GM23248 (cell line): ENCODE measurements at regions not wholly inside any gene's neighbourhood (a gene's known extent, or its start where the extent isn't known, plus 50 kb on each side); places are given as distances from the start of the nearest gene placed in this dataset.

Experiments
- DNase-seq: peaks from one replicate; pipeline ENCODE4 v3.0.0-alpha.2; 2015
- H2AFZ ChIP-seq: fragments of 200-600 bp; sonication (generic); 2 replicates; pipeline ENCODE4 v1.6.1; 2016; ENCODE audit warnings: antibody characterized with exemption
- H3F3A ChIP-seq: fragments of 200-600 bp; sonication (generic); 2 replicates; pipeline ENCODE4 v1.6.1; 2016; ENCODE audit warnings: mild to moderate bottlenecking, antibody characterized with exemption, mixed run types; ENCODE audit not compliant: insufficient read depth
- H3K27ac ChIP-seq: fragments of 200-600 bp; sonication (generic); 2 replicates; pipeline ENCODE4 v1.5.1; 2016; ENCODE audit warnings: mild to moderate bottlenecking
- H3K27me3 ChIP-seq: fragments of 200-600 bp; sonication (generic); replicated peaks from 2 replicates; pipeline ENCODE4 v1.6.1; 2016; ENCODE audit warnings: mild to moderate bottlenecking; ENCODE audit not compliant: insufficient read depth
- H3K36me3 ChIP-seq: fragments of 200-600 bp; sonication (generic); 2 replicates; pipeline ENCODE4 v1.6.1; 2016; ENCODE audit warnings: low read depth, mild to moderate bottlenecking
- H3K4me1 ChIP-seq: fragments of 200-600 bp; sonication (generic); 2 replicates; pipeline ENCODE4 v1.6.1; 2016; ENCODE audit warnings: mild to moderate bottlenecking; ENCODE audit not compliant: insufficient read depth
- H3K4me2 ChIP-seq: fragments of 200-600 bp; sonication (generic); one replicate; pipeline ENCODE4 v1.6.1; 2016; ENCODE audit warnings: mild to moderate bottlenecking; ENCODE audit not compliant: unreplicated experiment
- H3K4me3 ChIP-seq: fragments of 200-600 bp; sonication (generic); 2 replicates; pipeline ENCODE4 v1.5.1; 2016; ENCODE audit warnings: mild to moderate bottlenecking
- H3K79me2 ChIP-seq: fragments of 200-600 bp; sonication (generic); 2 replicates; pipeline ENCODE4 v1.6.1; 2016; ENCODE audit warnings: mild to moderate bottlenecking; ENCODE audit not compliant: insufficient read depth
- H3K9ac ChIP-seq: fragments of 200-600 bp; sonication (generic); 2 replicates; pipeline ENCODE4 v1.6.1; 2016; ENCODE audit warnings: mild to moderate bottlenecking
- H3K9me2 ChIP-seq: fragments of 200-600 bp; sonication (generic); 2 replicates; pipeline ENCODE4 v1.6.1; 2016; ENCODE audit warnings: mixed run types, mild to moderate bottlenecking, moderate library complexity; ENCODE audit not compliant: insufficient read depth
- H3K9me3 ChIP-seq: fragments of 200-600 bp; sonication (generic); one replicate; pipeline ENCODE4 v1.6.1; 2017; ENCODE audit warnings: low read depth
- H4K20me1 ChIP-seq: fragments of 200-600 bp; sonication (generic); 2 replicates; pipeline ENCODE4 v1.6.0; 2016; ENCODE audit not compliant: insufficient read depth
- EZH2 ChIP-seq: fragments of 200-600 bp; sonication (generic); IDR thresholded peaks from 2 replicates; pipeline ENCODE4 v1.6.1; 2018; ENCODE audit warnings: antibody characterized with exemption, mild to moderate bottlenecking; ENCODE audit not compliant: insufficient read depth, poor library complexity, severe bottlenecking
- EZH2phosphoT487 ChIP-seq: fragments of 200-600 bp; sonication (generic); IDR thresholded peaks from 2 replicates; pipeline ENCODE4 v1.6.1; 2018; ENCODE audit warnings: antibody characterized with exemption, moderate library complexity, mild to moderate bottlenecking, low read depth; ENCODE audit not compliant: insufficient read depth
- WGBS, 2 experiments: methylation state at CpG; one replicate each; pipeline ENCODE4 v1.1.6; 2015 to 2017; ENCODE audit warnings: low lambda C conversion rate in 2 of 2, low coverage in 1 of 2; ENCODE audit errors: missing lambda C conversion rate in 2 of 2; 5-methylcytosine and 5-hydroxymethylcytosine counted together
- in situ Hi-C: fragments of 300-500 bp; cut with MboI; formaldehyde crosslinking; loops from 2 replicates; pipeline ENCODE4 v1.15.0; 2020

DNA sequence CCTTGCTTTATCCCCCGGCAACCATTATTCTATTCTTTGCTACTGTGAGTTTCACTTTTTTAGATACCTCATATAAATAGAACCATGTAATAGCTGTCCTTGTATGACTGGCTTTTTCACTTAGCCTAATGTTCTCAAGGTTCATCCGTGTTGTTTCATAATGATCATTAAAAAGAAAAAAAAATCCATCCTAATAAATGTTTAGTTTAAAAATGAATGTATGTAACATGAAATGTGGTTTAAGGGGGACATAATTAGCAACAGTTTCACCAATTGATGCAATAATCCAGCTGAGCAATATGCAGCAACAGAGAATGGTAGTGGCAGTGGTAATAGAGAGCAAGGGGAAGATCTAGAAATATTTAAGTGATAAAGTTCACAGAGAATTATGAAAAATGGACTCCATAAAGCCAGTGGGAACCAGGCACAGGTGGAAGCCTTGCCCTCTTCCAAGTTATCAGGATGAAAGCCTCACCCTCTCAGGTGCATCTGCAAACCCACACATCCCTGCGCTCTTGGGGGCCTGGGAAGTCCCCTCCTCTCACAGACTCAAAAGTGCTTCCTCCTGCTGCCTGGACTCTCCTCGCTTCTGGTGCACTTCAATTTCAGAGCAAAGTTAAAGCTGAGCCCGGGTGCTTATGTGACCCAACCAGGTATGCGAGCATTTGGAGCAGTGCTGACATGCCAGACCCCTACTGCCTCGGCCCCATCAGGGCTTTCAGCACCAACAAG, 1403.3 kb upstream of the SLC39A10 start:
- H3F3A ChIP-seq, result no peaks in the 10 kb centered on the region
- in situ Hi-C loops, result no loop called here
- H4K20me1 ChIP-seq, result no peaks in the 10 kb centered on the region
- no peak overlapping the region for H3K9ac ChIP-seq
- no peaks in the 10 kb centered on the region for H3K4me1 ChIP-seq
- no peaks in the 10 kb centered on the region for H3K27me3 ChIP-seq
- H3K4me3 ChIP-seq, result no peak overlapping the region
- no peak for TF ChIP-seq EZH2phosphoT487
- no peak for TF ChIP-seq EZH2
- no peaks in the 10 kb centered on the region for H3K79me2 ChIP-seq
- H3K4me2 ChIP-seq, result no peak overlapping the region
- no peaks in the 10 kb centered on the region for H3K9me3 ChIP-seq
- 17 to 19% methylated on average over 7 of the region's 7 CpGs for whole genome bisulfite sequencing, 2 experiments
- H3K36me3 ChIP-seq, result no peaks in the 10 kb centered on the region
- no peaks in the 10 kb centered on the region for H3K9me2 ChIP-seq
- no peak for DNase-seq
- H3K27ac ChIP-seq, result no peak overlapping the region
- no peak overlapping the region for H2AFZ ChIP-seq

DNA sequence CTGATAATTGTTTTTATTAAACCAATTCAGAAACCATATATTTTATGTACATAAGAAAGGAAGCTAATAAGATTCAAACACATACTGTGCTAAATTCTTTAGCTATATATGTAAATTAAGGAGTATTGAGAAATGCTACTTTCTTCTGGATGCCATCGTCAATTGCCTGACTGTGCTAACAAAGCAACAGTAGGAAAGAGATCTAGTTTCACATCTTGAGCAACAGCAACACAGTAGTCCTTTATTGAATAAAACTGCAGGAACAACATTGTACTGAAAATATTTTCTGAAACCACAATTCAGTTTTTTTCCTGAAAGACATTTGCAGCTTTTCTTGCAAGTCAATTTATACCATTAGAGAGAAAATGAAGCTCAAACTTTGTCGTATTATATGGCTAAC, 1404.9 kb upstream of the SLC39A10 start:
- H3K9me3 ChIP-seq, result no peaks in the 10 kb centered on the region
- no peak overlapping the region for H2AFZ ChIP-seq
- H3K9me2 ChIP-seq, result no peaks in the 10 kb centered on the region; the same call in 1 of the 2 replicates
- no peaks in the 10 kb centered on the region for H3F3A ChIP-seq
- H3K9ac ChIP-seq, result no peak overlapping the region
- no peaks in the 10 kb centered on the region for H3K36me3 ChIP-seq
- TF ChIP-seq EZH2phosphoT487 (no peak), EZH2 (no peak)
- DNase-seq, result no peak
- no peak overlapping the region for H3K4me2 ChIP-seq
- no peaks in the 10 kb centered on the region for H3K4me1 ChIP-seq
- no peak overlapping the region for H3K27ac ChIP-seq
- H3K4me3 ChIP-seq, result no peak overlapping the region
- in situ Hi-C loops, result no loop called here
- no peaks in the 10 kb centered on the region for H3K27me3 ChIP-seq
- no peaks in the 10 kb centered on the region for H4K20me1 ChIP-seq
- H3K79me2 ChIP-seq, result no peaks in the 10 kb centered on the region
- WGBS, 2 experiments, result 29 to 34% methylated on average over 2 of the region's 2 CpGs

DNA sequence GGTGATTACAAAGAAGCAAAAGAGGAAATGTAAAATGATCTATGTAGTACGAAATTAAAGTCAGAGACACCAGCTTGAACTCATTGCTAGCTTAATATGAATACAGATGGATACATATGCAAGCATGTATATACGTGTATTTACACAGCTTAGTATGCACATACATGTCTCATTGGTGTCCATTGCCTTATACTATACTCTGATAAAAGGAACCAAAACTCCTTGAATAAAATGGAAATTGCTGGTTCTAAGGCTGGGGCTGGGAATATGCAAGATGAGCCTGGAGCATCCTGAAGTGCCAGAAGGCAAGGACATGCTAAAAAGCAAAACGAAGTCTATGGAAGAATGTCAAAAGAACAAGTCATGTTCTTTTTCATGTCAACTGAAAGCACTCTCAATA, 1424.4 kb upstream of the SLC39A10 start:
- no peak overlapping the region for H3K4me2 ChIP-seq
- no peak overlapping the region for H2AFZ ChIP-seq
- no peak for DNase-seq
- in situ Hi-C loops, result no loop called here
- H3F3A ChIP-seq, result no peaks in the 10 kb centered on the region
- no peak overlapping the region for H3K4me3 ChIP-seq
- TF ChIP-seq EZH2phosphoT487, result no peak
- TF ChIP-seq EZH2, result no peak
- H3K79me2 ChIP-seq, result no peaks in the 10 kb centered on the region
- no peaks in the 10 kb centered on the region for H4K20me1 ChIP-seq
- no peaks in the 10 kb centered on the region for H3K36me3 ChIP-seq
- H3K9me2 ChIP-seq, result no peaks in the 10 kb centered on the region
- no peaks in the 10 kb centered on the region for H3K4me1 ChIP-seq
- H3K9me3 ChIP-seq, result peaks cover 6% of the 10 kb centered on the region
- no peak overlapping the region for H3K9ac ChIP-seq
- H3K27me3 ChIP-seq, result no peaks in the 10 kb centered on the region
- no peak overlapping the region for H3K27ac ChIP-seq
- 3 to 10% methylated on average over 3 of the region's 3 CpGs for WGBS, 2 experiments

GRCh38 chr2:194223218-194223617, 1433.8 kb upstream of the SLC39A10 start:
- H3K36me3 ChIP-seq, result no peaks in the 10 kb centered on the region
- no peak overlapping the region for H3K9ac ChIP-seq
- H3K9me2 ChIP-seq, result no peaks in the 10 kb centered on the region; the same call in 1 of the 2 replicates
- no peaks in the 10 kb centered on the region for H3K27me3 ChIP-seq
- no peaks in the 10 kb centered on the region for H3K79me2 ChIP-seq
- H2AFZ ChIP-seq, result no peak overlapping the region
- H3K4me1 ChIP-seq, result no peaks in the 10 kb centered on the region
- no peak for TF ChIP-seq EZH2phosphoT487
- no peak for TF ChIP-seq EZH2
- no peaks in the 10 kb centered on the region for H3K9me3 ChIP-seq
- in situ Hi-C loops, result no loop called here
- no peak for DNase-seq
- H3F3A ChIP-seq, result no peaks in the 10 kb centered on the region
- no peaks in the 10 kb centered on the region for H4K20me1 ChIP-seq
- H3K27ac ChIP-seq, result no peak overlapping the region
- 0 to 7% methylated on average over 1 of the region's 1 CpG for WGBS, 2 experiments
- H3K4me3 ChIP-seq, result no peak overlapping the region
- H3K4me2 ChIP-seq, result no peak overlapping the region

- no peaks in the 10 kb centered on the region for H3K9me2 ChIP-seq
- no peak overlapping the region for H3K4me3 ChIP-seq
- H4K20me1 ChIP-seq, result no peaks in the 10 kb centered on the region
- no peaks in the 10 kb centered on the region for H3K79me2 ChIP-seq
- no peak overlapping the region for H2AFZ ChIP-seq
- no peak overlapping the region for H3K9ac ChIP-seq
- no peaks in the 10 kb centered on the region for H3K36me3 ChIP-seq
- DNase-seq, result no peak
- H3K9me3 ChIP-seq, result no peaks in the 10 kb centered on the region
- TF ChIP-seq EZH2phosphoT487 (no peak), EZH2 (no peak)
- no peaks in the 10 kb centered on the region for H3F3A ChIP-seq
- no peaks in the 10 kb centered on the region for H3K27me3 ChIP-seq
- in situ Hi-C loops, result no loop called here
- no peaks in the 10 kb centered on the region for H3K4me1 ChIP-seq
- no peak overlapping the region for H3K27ac ChIP-seq
- H3K4me2 ChIP-seq, result no peak overlapping the region
These were observed 1442.8 kb upstream of the SLC39A10 start for GRCh38 chr2:194214192-194214591.
